K562 (cell line): ENCODE measurements at regions not wholly inside any gene's neighbourhood (a gene's known extent, or its start where the extent isn't known, plus 50 kb on each side); places are given as distances from the start of the nearest gene placed in this dataset.

Source experiments
- ATAC-seq: fragments of 200-7000 bp; cut with Tn5 transposase; 3 replicates; pipeline ENCODE4 v1.9.1; 2020; ENCODE audit warnings: moderate library complexity
- BruUV-seq: library from RNA; stranded (reverse); fragments of 400-500 nt; replicated peaks from 2 replicates; lab custom pipeline; 2021; lab: Mats Ljungman, UMichigan
- CTCF ChIA-PET: fragments of 300-600 bp; formaldehyde crosslinking; extraction: SDS; loops from one replicate; lab custom pipeline; 2021; ENCODE audit warnings: low intra/inter-chr PET ratio; lab: Yijun Ruan, JAX
- POLR2A ChIA-PET: fragments of 300-600, 350-650 bp; sonication (Branson Sonifier 250); formaldehyde crosslinking; extraction: SDS; loops from one replicate; lab custom pipeline; 2021; ENCODE audit warnings: antibody characterized with exemption, inconsistent platforms; lab: Yijun Ruan, JAX
- DNase-seq, 4 experiments: peaks; one replicate each; pipeline versions ENCODE4 v3.0.0 to v3.0.0-alpha.2; 2011 to 2018; ENCODE audit warnings: low spot score in 3 of 4, mixed read lengths in 3 of 4; ENCODE audit errors: extremely low read depth in 1 of 4
- FAIRE-seq: peaks from 2 replicates; lab custom pipeline; 2011; peaks lifted over from hg19 to GRCh38; lab: Jason Lieb, UNC
- H2AFZ ChIP-seq: 2 replicates; pipeline ENCODE4 v1.6.0; 2011; ENCODE audit warnings: low read depth, low read length, control low read depth, inconsistent platforms
- H3K27ac ChIP-seq: fragments of 200-600 bp; 3 replicates; pipeline ENCODE4 v1.8.0; 2011; ENCODE audit warnings: low read depth, mild to moderate bottlenecking, control low read depth, inconsistent platforms, low read length, moderate library complexity, mixed read lengths; ENCODE audit errors: extremely low read depth
- H3K27me3 ChIP-seq, 2 experiments: fragments of 300-600 bp in 1 of 2; 2 replicates in 1 of 2; 3 replicates in 1 of 2; pipeline versions ENCODE4 v1.6.0 to v1.8.0; 2011; ENCODE audit warnings: inconsistent platforms in 2 of 2, low read length in 2 of 2, mild to moderate bottlenecking in 1 of 2, mixed read lengths in 1 of 2, moderate library complexity in 1 of 2; ENCODE audit not compliant: control insufficient read depth in 2 of 2, insufficient read depth in 2 of 2
- H3K36me3 ChIP-seq: fragments of 300-600 bp; 3 replicates; pipeline ENCODE4 v1.8.0; 2011; ENCODE audit warnings: mild to moderate bottlenecking, low read length, inconsistent platforms; ENCODE audit not compliant: control insufficient read depth, insufficient read depth
- H3K4me1 ChIP-seq, 2 experiments: fragments of 200-600 bp in 1 of 2; replicated peaks in 1 of 2; 2 replicates in 1 of 2; 3 replicates in 1 of 2; pipeline versions ENCODE4 v1.5.1 to v1.8.0; 2011; ENCODE audit warnings: inconsistent platforms in 2 of 2, low read length in 2 of 2, mild to moderate bottlenecking in 1 of 2, mixed read lengths in 1 of 2, moderate library complexity in 1 of 2; ENCODE audit not compliant: control insufficient read depth in 2 of 2, insufficient read depth in 2 of 2
- H3K4me2 ChIP-seq: 2 replicates; pipeline ENCODE4 v1.6.1; 2011; ENCODE audit warnings: low read length, control low read depth, inconsistent platforms, mixed read lengths; ENCODE audit not compliant: insufficient read depth
- H3K4me3 ChIP-seq: fragments of 200-600 bp; sonication (generic), shearing (Covaris generic); 2 replicates; pipeline ENCODE4 v1.5.1; 2016; ENCODE audit warnings: control low read depth, inconsistent platforms
- H3K79me2 ChIP-seq: fragments of 200-600 bp; 3 replicates; pipeline ENCODE4 v1.8.0; 2011; ENCODE audit warnings: low read length, inconsistent platforms; ENCODE audit not compliant: control insufficient read depth, insufficient read depth
- H3K9ac ChIP-seq, 2 experiments: 2 replicates each; pipeline versions ENCODE4 v1.6.0 to v1.6.1; 2011; ENCODE audit warnings: low read depth in 2 of 2, low read length in 2 of 2, control low read depth in 1 of 2, inconsistent platforms in 1 of 2, mild to moderate bottlenecking in 1 of 2, mixed read lengths in 1 of 2; ENCODE audit not compliant: insufficient read depth in 1 of 2
- H3K9me1 ChIP-seq: one replicate; pipeline ENCODE4 v1.6.0; 2011; ENCODE audit warnings: inconsistent platforms, mild to moderate bottlenecking, low read length, moderate library complexity; ENCODE audit not compliant: control insufficient read depth, insufficient read depth
- H3K9me3 ChIP-seq: replicated peaks from 2 replicates; pipeline ENCODE4 v1.5.1; 2011; ENCODE audit warnings: low read depth, low read length, inconsistent platforms; ENCODE audit not compliant: control insufficient read depth, insufficient read depth
- H4K20me1 ChIP-seq: replicated peaks from 2 replicates; pipeline ENCODE4 v1.6.1; 2011; ENCODE audit warnings: low read length, inconsistent platforms, mixed read lengths; ENCODE audit not compliant: control insufficient read depth, insufficient read depth
- ATF2 ChIP-seq: sonication (generic); formaldehyde crosslinking; IDR thresholded peaks from 2 replicates; pipeline ENCODE4 v1.8.1; 2022; ENCODE audit warnings: missing genetic modification reagents
- BMI1 ChIP-seq: fragments of 150-350 bp; IDR thresholded peaks from 2 replicates; pipeline ENCODE4 v1.6.1; 2014; ENCODE audit warnings: low read length
- HMGN3 ChIP-seq: IDR thresholded peaks from 2 replicates; pipeline ENCODE4 v1.6.1; 2011; ENCODE audit warnings: borderline replicate concordance, low read depth, mild to moderate bottlenecking, mixed read lengths, low read length; ENCODE audit not compliant: insufficient read length; ENCODE audit errors: extremely low read depth
- HSF4 ChIP-seq: fragments of 250-450 bp; sonication (Bioruptor Pico); IDR thresholded peaks from 2 replicates; pipeline ENCODE4 v2.1.2; 2022; ENCODE audit warnings: mild to moderate bottlenecking, moderate library complexity, borderline replicate concordance
- NFYB ChIP-seq: IDR thresholded peaks from 2 replicates; pipeline ENCODE4 v1.6.1; 2011; ENCODE audit warnings: mild to moderate bottlenecking, moderate library complexity; ENCODE audit not compliant: insufficient read length; ENCODE audit errors: extremely low read depth
- RNF2 ChIP-seq: sonication (generic); IDR thresholded peaks from 2 replicates; pipeline ENCODE4 v1.6.1; 2016
- SOX6 ChIP-seq: fragments of 450-650 bp; IDR thresholded peaks from 2 replicates; pipeline ENCODE4 v1.6.1; 2014; ENCODE audit warnings: mild to moderate bottlenecking
- SRSF7 ChIP-seq: fragments of 200-400 bp; formaldehyde crosslinking; optimal IDR thresholded peaks from 2 replicates; pipeline ENCODE3; 2017; ENCODE audit warnings: mild to moderate bottlenecking, low read depth, low read length
- ZC3H4 ChIP-seq: sonication (generic); formaldehyde crosslinking; IDR thresholded peaks from 2 replicates; pipeline ENCODE4 v1.9.0; 2021; ENCODE audit warnings: missing genetic modification reagents, borderline replicate concordance
- ZNF324 ChIP-seq: fragments of 250-450 bp; sonication (Bioruptor Pico); IDR thresholded peaks from 2 replicates; pipeline ENCODE4 v1.4.0; 2020; ENCODE audit warnings: mild to moderate bottlenecking
- ZNF354B ChIP-seq: fragments of 250-450 bp; sonication (Bioruptor Pico); IDR thresholded peaks from 2 replicates; pipeline ENCODE4 v1.4.0; 2020
- ZNF561 ChIP-seq: fragments of 450-650 bp; formaldehyde crosslinking; conservative IDR thresholded peaks from 2 replicates; pipeline ENCODE4 v1.4.0; 2020; ENCODE audit warnings: mild to moderate bottlenecking, moderate library complexity
- ZNF668 ChIP-seq: fragments of 250-450 bp; sonication (Bioruptor Pico); IDR thresholded peaks from 2 replicates; pipeline ENCODE4 v1.8.0; 2022; ENCODE audit warnings: mild to moderate bottlenecking, inconsistent platforms
- ZNF707 ChIP-seq: fragments of 250-450 bp; sonication (Bioruptor Pico); conservative IDR thresholded peaks from 2 replicates; pipeline ENCODE4 v1.8.0; 2022; ENCODE audit warnings: inconsistent platforms, mild to moderate bottlenecking, moderate library complexity
- WGBS: fragments of 100-300 bp; shearing (Covaris generic); methylation state at CpG from one replicate; pipeline ENCODE4 v1.1.6; 2016; ENCODE audit warnings: low coverage, mixed read lengths; ENCODE audit not compliant: insufficient coverage; ENCODE audit errors: missing lambda C conversion rate; 5-methylcytosine and 5-hydroxymethylcytosine counted together
- in situ Hi-C: fragments of 300-500 bp; cut with MboI; formaldehyde crosslinking; loops from 4 replicates; pipeline ENCODE4 v1.15.0; 2018; ENCODE audit warnings: inconsistent platforms, mixed read lengths
- intact Hi-C: fragments of 100-400 bp; cut with micrococcal nuclease; formaldehyde crosslinking; loops from 2 replicates; pipeline ENCODE4 v1.14.2; 2022

- no peaks in the 10 kb centered on the region; the same call in 1 of the 2 replicates for H3K9me3 ChIP-seq
- no peak overlapping the region for H3K27ac ChIP-seq
- DNase-seq, result no peak
- H3K79me2 ChIP-seq, result no peaks in the 10 kb centered on the region
- no peak overlapping the region for H2AFZ ChIP-seq
- H3K9me1 ChIP-seq, result no peaks in the 10 kb centered on the region
- H4K20me1 ChIP-seq, result no peaks in the 10 kb centered on the region
- H3K4me1 ChIP-seq, result no peaks in the 10 kb centered on the region
- WGBS, result 0% methylated on average over 1 of the region's 1 CpG
- intact Hi-C loops, result no loop called here
- POLR2A ChIA-PET, result no interaction called here
- no peak for FAIRE-seq
- CTCF ChIA-PET, result no interaction called here
- no peak overlapping the region for H3K4me2 ChIP-seq
- H3K27me3 ChIP-seq, result no peaks in the 10 kb centered on the region
- H3K36me3 ChIP-seq, result no peaks in the 10 kb centered on the region
- TF ChIP-seq NFYB (no peak), ATF2 (no peak), ZNF561 (no peak)
- TF ChIP-seq, all 486 proteins: peak for 0
- H3K9ac ChIP-seq, result no peak overlapping the region
- no peak for ATAC-seq
- BruUV-seq, result no TSS peak
- H3K4me3 ChIP-seq, result no peak overlapping the region
- in situ Hi-C loops, result no loop called here
Observed at GRCh38 chr12:88736031-88736430, 155.8 kb upstream of the KITLG start.

- Histone ChIP-seq H3K27me3 (no peaks in the 10 kb centered on the region), H3K27ac (no peak overlapping the region), H3K4me2 (no peak overlapping the region), H4K20me1 (no peaks in the 10 kb centered on the region), H3K9ac (no peak overlapping the region), H3K79me2 (no peaks in the 10 kb centered on the region), H3K9me1 (no peaks in the 10 kb centered on the region), H3K9me3 (no peaks in the 10 kb centered on the region; the same call in 1 of the 2 replicates), H3K4me1 (no peaks in the 10 kb centered on the region), H2AFZ (no peak overlapping the region), H3K36me3 (no peaks in the 10 kb centered on the region), H3K4me3 (no peak overlapping the region)
- ChIA-PET CTCF (no interaction called here), POLR2A (no interaction called here)
- intact Hi-C loops (no loop called here), in situ Hi-C loops (no loop called here)
- ATAC-seq, result no peak
- no TSS peak for BruUV-seq
- no peak for FAIRE-seq
- no peak for DNase-seq
- 0% methylated on average over 2 of the region's 2 CpGs for WGBS
- no peak for TF ChIP-seq HSF4 (CRISPR knock-in tag)
- no peak for TF ChIP-seq SOX6
- no peak for TF ChIP-seq ZNF668
- no peak for TF ChIP-seq ZNF707
- TF ChIP-seq RNF2, result no peak
- no peak for TF ChIP-seq ZC3H4 (CRISPR knock-in tag)
- no peak for TF ChIP-seq SRSF7
- TF ChIP-seq ZNF324 (CRISPR knock-in tag), result no peak
- no peak for TF ChIP-seq ZNF354B (CRISPR knock-in tag)
- TF ChIP-seq HMGN3, result no peak
- no peak for TF ChIP-seq BMI1
Observed at GRCh38 chr12:88733008-88733407, 152.7 kb upstream of the KITLG start.
